ENCODE measurements at regions not wholly inside any gene's neighbourhood (a gene's known extent, or its start where the extent isn't known, plus 50 kb on each side); places are given as distances from the start of the nearest gene placed in this dataset.

- POLR2A ChIA-PET, result no interaction called here
- CTCF ChIA-PET, result no interaction called here
Measured at GRCh38 chr10:111887266-111887665, 296.3 kb downstream of the GPAM start.

GRCh38 chr10:111890046-111890445 is 293.5 kb downstream of the GPAM start:
- no peak for TF ChIP-seq CTCF (IDR thresholded peaks at IDR 0.05; ENCODE audit: insufficient read depth, low read depth, low read length)
- Histone ChIP-seq H3K4me3 (ENCODE audit: low read depth, low read length) (no peak overlapping the region), H3K27me3 (ENCODE audit: control insufficient read depth, insufficient read depth, low read length) (no peaks in the 10 kb centered on the region), H3K36me3 (ENCODE audit: control insufficient read depth, insufficient read depth, low read length) (no peaks in the 10 kb centered on the region)
- POLR2A ChIA-PET, result no interaction called here
- CTCF ChIA-PET, result no interaction called here
- DNase-seq (ENCODE audit: low read depth), result no peak

More at GRCh38 chr10:111887266-111887665, 296.3 kb downstream of the GPAM start:
- H3K27me3 ChIP-seq (ENCODE audit: control insufficient read depth, insufficient read depth, low read length), result no peaks in the 10 kb centered on the region
- no peak for DNase-seq (ENCODE audit: low read depth)
- TF ChIP-seq CTCF (IDR thresholded peaks at IDR 0.05; ENCODE audit: insufficient read depth, low read depth, low read length), result no peak
- H3K4me3 ChIP-seq (ENCODE audit: low read depth, low read length), result no peak overlapping the region
- H3K36me3 ChIP-seq (ENCODE audit: control insufficient read depth, insufficient read depth, low read length), result no peaks in the 10 kb centered on the region

GRCh38 chr10:111916011-111916410 is 267.6 kb downstream of the GPAM start:
- ChIA-PET POLR2A (no interaction called here), CTCF (no interaction called here)
- H3K36me3 ChIP-seq (ENCODE audit: control insufficient read depth, insufficient read depth, low read length), result no peaks in the 10 kb centered on the region
- no peaks in the 10 kb centered on the region for H3K27me3 ChIP-seq (ENCODE audit: control insufficient read depth, insufficient read depth, low read length)
- TF ChIP-seq CTCF (IDR thresholded peaks at IDR 0.05; ENCODE audit: insufficient read depth, low read depth, low read length), result no peak
- no peak overlapping the region for H3K4me3 ChIP-seq (ENCODE audit: low read depth, low read length)
- DNase-seq (ENCODE audit: low read depth), result no peak

- H3K36me3 ChIP-seq (ENCODE audit: control insufficient read depth, insufficient read depth, low read length), result no peaks in the 10 kb centered on the region
- ChIA-PET CTCF (interaction anchor here (0.9 kb wide), 1 partner anchor 11 kb away, joined by 4 read pairs; no protein-coding TSS in a partner anchor), POLR2A (no interaction called here)
Measured at GRCh38 chr10:111921821-111922220, 261.7 kb downstream of the GPAM start.

GRCh38 chr10:111923032-111923431 is 260.5 kb downstream of the GPAM start:
- Histone ChIP-seq H3K4me3 (ENCODE audit: low read depth, low read length) (no peak overlapping the region), H3K27me3 (ENCODE audit: control insufficient read depth, insufficient read depth, low read length) (no peaks in the 10 kb centered on the region), H3K36me3 (ENCODE audit: control insufficient read depth, insufficient read depth, low read length) (no peaks in the 10 kb centered on the region)
- ChIA-PET CTCF (no interaction called here), POLR2A (no interaction called here)
- no peak for TF ChIP-seq CTCF (IDR thresholded peaks at IDR 0.05; ENCODE audit: insufficient read depth, low read depth, low read length)
- no peak for DNase-seq (ENCODE audit: low read depth)

More at GRCh38 chr10:111921821-111922220, 261.7 kb downstream of the GPAM start:
- Histone ChIP-seq H3K4me3 (ENCODE audit: low read depth, low read length) (no peak overlapping the region), H3K27me3 (ENCODE audit: control insufficient read depth, insufficient read depth, low read length) (no peaks in the 10 kb centered on the region)
- TF ChIP-seq CTCF (IDR thresholded peaks at IDR 0.05; ENCODE audit: insufficient read depth, low read depth, low read length), result no peak
- DNase-seq (ENCODE audit: low read depth), result no peak

All from BJ (cell line).